A673 (cell line): ENCODE measurements at regions not wholly inside any gene's neighbourhood (a gene's known extent, or its start where the extent isn't known, plus 50 kb on each side); places are given as distances from the start of the nearest gene placed in this dataset.

ENCODE experiments used
- EZH2 ChIP-seq: fragments of 200-600 bp; sonication (generic); IDR thresholded peaks from 2 replicates; pipeline ENCODE4 v1.6.1; 2017; ENCODE audit warnings: borderline replicate concordance, low read depth, mild to moderate bottlenecking, mixed read lengths, antibody characterized with exemption, low read length; ENCODE audit not compliant: poor library complexity, severe bottlenecking
- TF ChIP-seq, protein P1 (sequence below): fragments of 300-800, 200-600 bp; sonication (generic); conservative IDR thresholded peaks from 2 replicates; pipeline ENCODE4 v1.5.1; 2017; ENCODE audit warnings: low read depth, mild to moderate bottlenecking, antibody characterized with exemption, low read length, moderate library complexity, mixed read lengths

DNA sequence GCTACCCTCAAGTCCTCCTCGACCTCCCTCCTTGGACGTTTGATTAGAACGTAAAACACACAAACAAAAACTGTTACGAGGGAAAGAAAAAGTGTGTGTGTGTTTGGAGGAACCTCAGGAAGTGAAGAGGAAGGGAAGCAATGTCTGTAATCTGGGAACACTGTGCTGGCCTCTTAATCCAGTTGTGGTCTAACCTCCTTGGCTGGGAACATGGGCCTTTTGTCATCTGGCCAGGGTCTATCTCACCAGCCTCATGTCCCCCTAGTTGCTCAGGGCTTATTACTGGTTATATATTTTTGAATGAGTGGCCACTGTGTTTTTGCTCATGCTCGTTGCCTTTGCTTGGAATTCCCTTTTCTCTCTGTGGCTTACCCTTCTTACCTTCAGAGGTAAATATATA, 89.0 kb upstream of the RASGRF1 start:
- TF ChIP-seq, protein P1, sequence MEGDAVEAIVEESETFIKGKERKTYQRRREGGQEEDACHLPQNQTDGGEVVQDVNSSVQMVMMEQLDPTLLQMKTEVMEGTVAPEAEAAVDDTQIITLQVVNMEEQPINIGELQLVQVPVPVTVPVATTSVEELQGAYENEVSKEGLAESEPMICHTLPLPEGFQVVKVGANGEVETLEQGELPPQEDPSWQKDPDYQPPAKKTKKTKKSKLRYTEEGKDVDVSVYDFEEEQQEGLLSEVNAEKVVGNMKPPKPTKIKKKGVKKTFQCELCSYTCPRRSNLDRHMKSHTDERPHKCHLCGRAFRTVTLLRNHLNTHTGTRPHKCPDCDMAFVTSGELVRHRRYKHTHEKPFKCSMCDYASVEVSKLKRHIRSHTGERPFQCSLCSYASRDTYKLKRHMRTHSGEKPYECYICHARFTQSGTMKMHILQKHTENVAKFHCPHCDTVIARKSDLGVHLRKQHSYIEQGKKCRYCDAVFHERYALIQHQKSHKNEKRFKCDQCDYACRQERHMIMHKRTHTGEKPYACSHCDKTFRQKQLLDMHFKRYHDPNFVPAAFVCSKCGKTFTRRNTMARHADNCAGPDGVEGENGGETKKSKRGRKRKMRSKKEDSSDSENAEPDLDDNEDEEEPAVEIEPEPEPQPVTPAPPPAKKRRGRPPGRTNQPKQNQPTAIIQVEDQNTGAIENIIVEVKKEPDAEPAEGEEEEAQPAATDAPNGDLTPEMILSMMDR, result no peak
- no peak for TF ChIP-seq EZH2
